ENCODE measurements at regions not wholly inside any gene's neighbourhood (a gene's known extent, or its start where the extent isn't known, plus 50 kb on each side); places are given as distances from the start of the nearest gene placed in this dataset.

GRCh38 chr12:77409551-77409950, 344.2 kb upstream of the E2F7 start:
- TF ChIP-seq CTCF (IDR thresholded peaks at IDR 0.05; ENCODE audit: poor library complexity) (no peak), EZH2phosphoT487 (IDR thresholded peaks at IDR 0.05; ENCODE audit: low read depth, severe bottlenecking, unreplicated experiment) (no peak), EZH2 (IDR thresholded peaks at IDR 0.05; ENCODE audit: borderline replicate concordance) (no peak)
